A673 (cell line): ENCODE measurements at regions not wholly inside any gene's neighbourhood (a gene's known extent, or its start where the extent isn't known, plus 50 kb on each side); places are given as distances from the start of the nearest gene placed in this dataset.

Experiments used
- CTCF ChIP-seq: fragments of 300-800, 200-600 bp; sonication (generic); conservative IDR thresholded peaks from 2 replicates; pipeline ENCODE4 v1.5.1; 2017; ENCODE audit warnings: low read depth, mild to moderate bottlenecking, antibody characterized with exemption, low read length, moderate library complexity, mixed read lengths
- EZH2 ChIP-seq: fragments of 200-600 bp; sonication (generic); IDR thresholded peaks from 2 replicates; pipeline ENCODE4 v1.6.1; 2017; ENCODE audit warnings: borderline replicate concordance, low read depth, mild to moderate bottlenecking, mixed read lengths, antibody characterized with exemption, low read length; ENCODE audit not compliant: poor library complexity, severe bottlenecking

DNA sequence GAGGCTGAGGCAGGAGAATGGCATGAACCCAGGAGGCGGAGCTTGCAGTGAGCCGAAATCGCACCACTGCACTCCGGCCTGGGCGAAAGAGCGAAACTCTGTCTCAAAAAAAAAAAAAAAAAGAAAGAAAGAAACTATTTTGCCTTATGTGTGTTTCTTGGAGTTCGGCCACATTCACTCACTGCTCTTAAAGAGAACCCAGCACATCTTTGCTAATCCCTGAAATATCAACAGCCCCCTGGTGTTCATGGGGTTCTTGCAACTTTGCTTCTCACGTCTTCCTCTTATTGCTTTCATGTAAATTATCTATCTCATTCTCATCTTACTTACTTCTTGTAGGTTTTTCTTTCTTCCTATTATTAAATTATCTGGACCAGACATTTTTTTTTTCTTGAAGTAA, 126.3 kb upstream of the ASTN2 start:
- TF ChIP-seq EZH2 (no peak), CTCF (no peak)
